GM18858 (cell line): ENCODE measurements at regions not wholly inside any gene's neighbourhood (a gene's known extent, or its start where the extent isn't known, plus 50 kb on each side); places are given as distances from the start of the nearest gene placed in this dataset.
A peak's percentile ranks its signal among the peaks of the same experiment; 100 is the strongest.

Experiments used
- ATAC-seq: cut with Tn5 transposase; IDR thresholded peaks from one replicate; pipeline ENCODE4 v1.9.1; 2021; ENCODE audit not compliant: unreplicated experiment

DNA sequence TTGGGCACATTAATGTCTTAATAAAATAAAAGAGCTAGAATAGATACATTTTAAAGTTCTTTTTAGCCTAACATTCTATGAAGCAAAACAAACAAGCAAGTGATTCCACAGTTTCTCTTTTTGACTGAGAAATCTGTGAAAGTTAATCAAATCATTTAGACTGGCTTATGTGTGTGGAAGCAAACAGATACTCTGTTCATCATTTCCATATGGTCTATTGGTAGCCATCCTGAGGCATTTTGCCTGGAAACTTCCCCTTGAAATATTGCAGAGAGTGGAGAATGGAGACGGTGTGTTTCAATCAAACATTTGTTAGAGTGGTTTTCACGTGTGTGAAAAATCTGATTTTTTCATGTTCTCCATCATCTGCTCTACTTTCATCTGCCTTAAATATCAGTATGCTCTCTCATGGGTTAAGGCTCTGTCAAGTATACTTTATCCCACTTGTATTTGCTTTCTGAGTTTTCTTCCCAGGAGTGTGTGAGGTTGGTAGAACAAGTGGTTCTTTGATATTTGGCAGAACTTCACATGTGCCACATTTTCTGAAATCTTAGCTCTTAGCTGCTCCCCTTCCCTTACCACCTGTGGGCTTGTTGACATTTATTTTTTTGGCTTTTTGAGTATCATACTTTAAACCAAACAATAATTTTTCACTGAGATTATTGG lies 139.1 kb upstream of the PTGFR start:
- ATAC-seq = no peak

DNA sequence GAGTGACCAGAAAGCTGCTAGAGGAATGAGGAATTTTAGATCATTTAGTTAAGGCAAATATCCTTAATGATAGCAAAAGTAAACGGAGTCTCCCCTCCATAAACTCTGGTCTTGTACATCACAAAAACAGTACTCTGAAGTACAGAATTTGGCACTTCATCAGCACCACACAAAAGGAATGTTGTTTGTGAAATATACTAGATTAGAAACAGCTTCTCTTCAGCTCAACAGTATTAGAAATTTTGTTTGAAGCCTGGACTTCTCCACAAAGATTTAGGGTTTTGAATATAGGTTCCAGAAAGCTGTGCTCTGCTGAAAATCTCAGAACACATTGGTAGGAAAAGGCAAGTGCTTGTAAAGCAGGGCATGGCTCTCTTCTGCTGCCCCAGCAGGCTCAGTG lies 135.1 kb upstream of the PTGFR start:
- ATAC-seq = no peak

GRCh38 chr1:78358165-78358564 lies 132.6 kb upstream of the PTGFR start:
- ATAC-seq = no peak

DNA sequence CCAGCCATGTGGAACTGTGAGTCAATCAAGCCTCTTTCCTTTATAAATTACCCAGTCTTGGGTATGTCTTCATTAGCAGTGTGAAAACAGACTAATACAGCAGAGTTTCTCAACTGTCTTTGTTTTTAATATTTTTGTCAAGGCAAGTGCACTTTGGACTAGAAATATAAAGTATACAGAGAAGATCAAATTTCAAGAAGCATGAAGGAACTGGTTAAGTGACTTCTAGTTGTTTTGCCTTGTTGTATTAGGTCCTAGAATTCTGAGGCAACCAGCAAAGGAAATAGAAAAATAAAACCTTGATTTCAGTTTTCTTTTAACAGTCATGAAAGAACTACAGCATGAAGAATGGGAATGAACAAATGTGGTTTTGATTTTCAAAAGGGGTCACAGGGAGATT lies 131.1 kb upstream of the PTGFR start:
- no peak for ATAC-seq

GRCh38 chr1:78360584-78360983 lies 130.2 kb upstream of the PTGFR start:
- no peak for ATAC-seq

- ATAC-seq = no peak
These were observed 123.1 kb upstream of the PTGFR start for GRCh38 chr1:78367700-78368099.

DNA sequence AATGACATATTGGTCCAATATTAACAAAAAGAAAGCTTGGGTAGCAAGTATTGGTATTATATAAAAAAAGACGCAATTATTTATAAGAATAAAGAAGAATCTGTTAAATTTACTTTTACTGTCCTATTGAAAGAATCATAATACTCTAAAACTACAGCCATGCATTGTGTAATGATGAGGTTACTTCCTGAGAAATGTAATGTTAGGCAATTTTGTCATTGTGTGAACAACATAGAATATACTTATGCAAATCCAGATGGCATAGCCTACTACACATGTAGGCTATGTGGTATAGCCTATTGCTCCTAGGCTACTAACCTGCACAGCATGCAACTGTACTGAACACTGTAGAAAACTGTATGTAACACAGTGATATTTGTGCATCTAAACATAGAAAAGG lies 121.2 kb upstream of the PTGFR start:
- no peak for ATAC-seq

DNA sequence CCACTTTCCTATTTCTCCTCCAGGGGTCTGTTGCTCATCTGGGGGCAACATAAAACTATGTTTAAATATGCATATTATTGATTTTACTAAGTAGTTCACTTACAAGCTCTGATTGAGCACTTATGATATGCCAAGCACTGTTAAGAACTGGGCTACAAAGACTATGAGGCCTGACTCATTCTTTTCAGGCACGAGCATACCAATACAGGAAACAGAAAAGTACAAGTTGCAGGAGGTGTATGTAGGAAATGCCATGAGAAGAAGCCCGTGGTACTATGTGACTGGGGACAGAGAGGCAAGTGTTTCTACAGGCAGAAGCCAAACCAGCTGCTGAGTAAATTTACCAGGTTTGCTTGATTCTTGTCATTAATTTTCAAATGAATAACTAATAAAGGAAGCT lies 120.4 kb upstream of the PTGFR start:
- peak; percentile 48 for ATAC-seq

GRCh38 chr1:78370779-78371482 lies 119.8 kb upstream of the PTGFR start:
- peak; percentile 48 for ATAC-seq

DNA sequence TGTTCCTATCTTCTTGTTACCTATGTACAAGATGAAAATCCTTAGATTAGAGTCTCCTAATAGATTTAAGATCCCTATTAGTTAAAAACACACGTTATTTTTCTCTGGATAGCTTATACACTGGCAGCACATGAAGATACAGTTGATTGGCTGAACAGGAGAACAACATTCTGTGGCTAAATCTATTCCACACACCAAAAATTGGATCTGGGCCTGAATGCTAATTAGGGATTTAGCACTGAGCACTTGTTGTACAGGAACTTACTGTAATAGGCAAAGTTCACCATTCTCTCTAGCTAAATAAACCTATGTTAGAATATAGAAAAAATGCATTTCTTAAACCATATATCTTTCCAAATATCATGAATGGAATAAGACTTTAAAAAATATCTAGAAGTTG lies 117.1 kb upstream of the PTGFR start:
- no peak for ATAC-seq

DNA sequence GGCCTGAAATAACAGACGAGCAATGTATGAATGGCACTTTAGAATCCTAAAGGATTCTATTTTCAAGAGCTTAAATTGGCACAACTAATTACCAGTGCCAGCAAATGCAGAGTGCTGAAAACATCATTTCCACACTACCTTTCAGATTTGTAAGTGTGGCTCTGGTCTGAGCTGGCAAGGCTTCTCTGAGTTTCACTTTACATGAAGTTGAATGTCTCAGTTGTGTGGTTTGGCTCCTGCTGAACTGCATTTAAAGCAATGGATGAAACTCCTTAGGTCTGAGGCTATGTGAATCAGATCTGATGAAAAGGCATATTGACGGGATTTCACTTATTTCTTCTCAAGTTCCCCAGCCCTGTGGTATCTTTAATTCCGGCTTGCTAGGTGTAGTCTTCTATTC lies 114.8 kb upstream of the PTGFR start:
- no peak for ATAC-seq

- ATAC-seq = peak; percentile 79
These were observed 113.3 kb upstream of the PTGFR start for GRCh38 chr1:78377356-78377928.

- no peak for ATAC-seq
These were observed 106.9 kb upstream of the PTGFR start for GRCh38 chr1:78383923-78384322.

GRCh38 chr1:78385744-78386462 lies 104.9 kb upstream of the PTGFR start:
- ATAC-seq = peak; percentile 95

- no peak for ATAC-seq
These were observed 103.6 kb upstream of the PTGFR start for GRCh38 chr1:78387201-78387600.

- ATAC-seq = no peak
These were observed 102.9 kb upstream of the PTGFR start for GRCh38 chr1:78387871-78388270.

GRCh38 chr1:78388275-78388674 lies 102.5 kb upstream of the PTGFR start:
- no peak for ATAC-seq

GRCh38 chr1:78401148-78401547 lies 89.6 kb upstream of the PTGFR start:
- no peak for ATAC-seq

- no peak for ATAC-seq
These were observed 82.6 kb upstream of the PTGFR start for GRCh38 chr1:78408192-78408591.

GRCh38 chr1:78408810-78409209 lies 82.0 kb upstream of the PTGFR start:
- ATAC-seq = no peak

DNA sequence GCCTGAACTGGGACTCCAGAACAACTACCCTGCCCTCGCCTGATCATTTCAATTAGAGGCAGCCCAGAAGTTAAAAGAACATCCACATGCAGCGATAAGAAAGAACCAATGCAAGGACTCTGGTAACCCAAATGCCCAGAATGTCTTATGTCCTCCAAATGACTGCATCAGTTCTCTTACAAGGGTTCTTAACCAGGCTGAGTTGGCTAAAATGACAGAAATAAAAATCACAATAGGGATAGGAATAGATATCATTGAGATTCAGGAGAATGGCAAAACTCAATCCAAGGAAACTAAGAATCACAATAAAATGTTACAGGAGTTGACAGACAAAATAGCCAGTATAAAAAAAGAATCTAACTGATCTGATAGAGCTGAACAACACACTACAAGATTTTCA lies 80.1 kb upstream of the PTGFR start:
- no peak for ATAC-seq

DNA sequence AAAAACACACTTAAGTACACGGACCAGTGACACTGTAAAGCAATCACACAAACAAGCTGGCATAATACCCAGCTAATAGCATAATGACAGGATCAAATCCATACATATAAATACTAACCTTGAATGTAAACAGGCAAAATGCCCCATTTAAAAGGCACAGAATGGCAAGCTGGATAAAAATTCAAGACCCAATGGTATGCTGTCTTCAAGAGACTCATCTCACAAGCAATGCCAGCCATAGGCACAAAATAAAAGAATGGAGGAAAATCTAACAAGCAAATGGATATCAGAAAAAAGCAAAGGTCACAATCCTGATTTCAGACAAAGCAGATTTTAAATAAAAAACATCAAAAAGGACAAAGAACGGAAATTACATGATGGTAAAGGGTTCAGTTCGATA lies 79.1 kb upstream of the PTGFR start:
- ATAC-seq = no peak
